Type B pancreatic cell (in vitro differentiated cells): ENCODE measurements at regions not wholly inside any gene's neighbourhood (a gene's known extent, or its start where the extent isn't known, plus 50 kb on each side); places are given as distances from the start of the nearest gene placed in this dataset.

Experiments
- DNase-seq: peaks from one replicate; pipeline ENCODE4 v3.0.0; 2021; ENCODE audit warnings: mixed read lengths; ENCODE audit not compliant: unreplicated experiment; ENCODE audit errors: extremely low spot score
- H3K27ac Mint-ChIP-seq: 2 replicates; pipeline ENCODE4 v1.8.0; 2021; ENCODE audit warnings: mild to moderate bottlenecking, mixed read lengths
- H3K27me3 Mint-ChIP-seq: 2 replicates; pipeline ENCODE4 v1.8.0; 2021; ENCODE audit warnings: mixed read lengths
- H3K36me3 Mint-ChIP-seq: 2 replicates; pipeline ENCODE4 v1.8.0; 2021; ENCODE audit warnings: mixed read lengths
- H3K4me1 Mint-ChIP-seq: one replicate; pipeline ENCODE4 v1.8.0; 2021; ENCODE audit warnings: mixed read lengths; ENCODE audit not compliant: unreplicated experiment
- H3K4me3 Mint-ChIP-seq: 2 replicates; pipeline ENCODE4 v1.8.0; 2021; ENCODE audit warnings: mild to moderate bottlenecking, mixed read lengths
- H3K9me3 Mint-ChIP-seq: 2 replicates; pipeline ENCODE4 v1.8.0; 2021; ENCODE audit warnings: mixed read lengths
- TF ChIP-seq, protein P1 (sequence below): fragments of 200-600 bp; sonication (generic); conservative IDR thresholded peaks from 2 replicates; pipeline ENCODE4 v1.5.0; 2021; ENCODE audit warnings: antibody characterized with exemption, mild to moderate bottlenecking

DNA sequence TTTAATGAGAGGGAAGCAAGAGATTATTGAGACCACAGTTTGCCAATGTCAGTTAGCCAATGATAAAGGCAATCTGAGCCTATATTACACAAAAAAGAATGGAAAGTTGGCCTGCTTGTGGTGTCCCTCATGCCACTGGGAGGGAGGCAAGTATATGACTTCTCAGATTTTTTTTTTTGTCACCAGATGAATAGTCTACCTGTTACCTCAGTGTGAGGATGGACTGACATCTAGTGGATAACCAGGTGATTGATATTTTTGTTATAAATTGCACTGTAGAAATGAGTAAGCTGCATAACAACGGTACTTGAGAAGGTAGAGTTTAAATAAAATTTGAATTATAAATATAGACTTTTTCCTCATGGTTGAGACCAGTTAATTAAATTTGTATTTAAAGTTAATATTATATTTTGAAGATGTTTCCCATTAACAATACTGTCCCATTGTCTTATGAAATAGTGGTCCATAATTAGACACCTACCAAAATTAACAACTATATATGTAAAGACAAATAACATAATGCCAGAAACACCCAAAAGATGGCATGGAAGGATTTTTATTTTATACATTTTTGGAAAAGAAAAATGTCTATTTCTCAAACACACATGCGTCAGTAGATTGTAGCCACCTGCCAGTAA, 237.8 kb upstream of the GADL1 start:
- DNase-seq: no peak
- Mint-ChIP-seq H3K36me3 (no peaks in the 10 kb centered on the region), H3K9me3 (peaks cover 10% of the 10 kb centered on the region), H3K4me1 (no peaks in the 10 kb centered on the region), H3K4me3 (no peak overlapping the region), H3K27me3 (no peaks in the 10 kb centered on the region), H3K27ac (no peak overlapping the region)
- TF ChIP-seq, protein P1, sequence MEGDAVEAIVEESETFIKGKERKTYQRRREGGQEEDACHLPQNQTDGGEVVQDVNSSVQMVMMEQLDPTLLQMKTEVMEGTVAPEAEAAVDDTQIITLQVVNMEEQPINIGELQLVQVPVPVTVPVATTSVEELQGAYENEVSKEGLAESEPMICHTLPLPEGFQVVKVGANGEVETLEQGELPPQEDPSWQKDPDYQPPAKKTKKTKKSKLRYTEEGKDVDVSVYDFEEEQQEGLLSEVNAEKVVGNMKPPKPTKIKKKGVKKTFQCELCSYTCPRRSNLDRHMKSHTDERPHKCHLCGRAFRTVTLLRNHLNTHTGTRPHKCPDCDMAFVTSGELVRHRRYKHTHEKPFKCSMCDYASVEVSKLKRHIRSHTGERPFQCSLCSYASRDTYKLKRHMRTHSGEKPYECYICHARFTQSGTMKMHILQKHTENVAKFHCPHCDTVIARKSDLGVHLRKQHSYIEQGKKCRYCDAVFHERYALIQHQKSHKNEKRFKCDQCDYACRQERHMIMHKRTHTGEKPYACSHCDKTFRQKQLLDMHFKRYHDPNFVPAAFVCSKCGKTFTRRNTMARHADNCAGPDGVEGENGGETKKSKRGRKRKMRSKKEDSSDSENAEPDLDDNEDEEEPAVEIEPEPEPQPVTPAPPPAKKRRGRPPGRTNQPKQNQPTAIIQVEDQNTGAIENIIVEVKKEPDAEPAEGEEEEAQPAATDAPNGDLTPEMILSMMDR: peak; percentile 68

- DNase-seq: no peak
- H3K27ac Mint-ChIP-seq: no peak overlapping the region
- no peaks in the 10 kb centered on the region for H3K36me3 Mint-ChIP-seq
- H3K4me1 Mint-ChIP-seq: peaks cover 8% of the 10 kb centered on the region
- H3K27me3 Mint-ChIP-seq: no peaks in the 10 kb centered on the region
- TF ChIP-seq, protein P1: no peak
- peaks cover 10% of the 10 kb centered on the region for H3K9me3 Mint-ChIP-seq
- no peak overlapping the region for H3K4me3 Mint-ChIP-seq
These were observed 239.1 kb upstream of the GADL1 start for GRCh38 chr3:31133541-31133940.

DNA sequence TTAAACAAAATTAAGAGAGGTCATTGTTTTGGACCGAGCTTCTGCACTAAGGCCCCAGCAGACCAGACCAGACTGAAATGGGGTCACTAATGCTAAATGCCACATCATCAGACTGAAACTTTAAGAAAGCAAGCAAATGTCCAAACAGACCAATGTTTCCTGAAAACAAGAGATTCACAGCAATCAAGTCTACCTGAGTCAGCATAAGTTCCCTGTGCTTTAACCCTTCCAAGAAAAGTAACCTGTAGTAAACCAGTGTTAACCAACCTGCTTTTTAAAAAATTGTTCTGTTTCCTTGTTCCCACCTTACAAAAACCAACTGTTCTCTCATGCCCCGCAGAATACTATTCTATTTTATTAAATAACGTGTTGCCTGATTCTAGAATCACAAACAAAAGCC, 241.1 kb upstream of the GADL1 start:
- DNase-seq: no peak

GRCh38 chr3:31137718-31138465, 243.4 kb upstream of the GADL1 start:
- H3K27me3 Mint-ChIP-seq: no peaks in the 10 kb centered on the region
- peaks cover 18% of the 10 kb centered on the region for H3K4me1 Mint-ChIP-seq
- no peak for DNase-seq

More for the DNA sequence above, 241.1 kb upstream of the GADL1 start:
- Mint-ChIP-seq H3K9me3 (peaks cover 10% of the 10 kb centered on the region), H3K27ac (no peak overlapping the region), H3K27me3 (no peaks in the 10 kb centered on the region), H3K36me3 (no peaks in the 10 kb centered on the region), H3K4me3 (no peak overlapping the region), H3K4me1 (peaks cover 8% of the 10 kb centered on the region)
- TF ChIP-seq, protein P1: no peak

DNA sequence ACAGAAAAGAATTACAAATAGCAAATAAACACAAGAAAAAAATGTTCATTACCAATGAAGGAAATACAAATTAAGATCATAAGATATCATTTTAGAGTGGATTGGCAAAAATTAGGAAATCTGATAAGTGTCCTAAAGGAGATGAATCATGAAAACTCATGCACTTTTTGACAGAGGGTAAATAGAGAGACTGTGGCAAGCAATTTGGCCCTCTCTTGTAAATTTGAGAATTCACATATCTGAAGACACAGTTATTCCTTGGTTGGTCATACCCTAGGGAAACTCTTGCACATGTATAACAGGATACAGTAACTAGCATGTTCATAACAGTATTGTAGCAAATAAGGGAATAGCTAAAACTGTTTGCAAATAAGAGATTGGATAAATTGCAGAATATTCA, 246.0 kb upstream of the GADL1 start:
- Mint-ChIP-seq H3K4me3 (no peak overlapping the region), H3K36me3 (no peaks in the 10 kb centered on the region), H3K9me3 (peaks cover 10% of the 10 kb centered on the region), H3K27me3 (no peaks in the 10 kb centered on the region), H3K4me1 (peaks cover 18% of the 10 kb centered on the region), H3K27ac (no peak overlapping the region)
- TF ChIP-seq, protein P1: no peak
- DNase-seq: no peak

More at GRCh38 chr3:31137718-31138465, 243.4 kb upstream of the GADL1 start:
- TF ChIP-seq, protein P1: no peak
- Mint-ChIP-seq H3K9me3 (peaks cover 10% of the 10 kb centered on the region), H3K27ac (peak overlapping the region; percentile 51), H3K36me3 (no peaks in the 10 kb centered on the region), H3K4me3 (peak overlapping the region; percentile 7)
